Astrocyte (in vitro differentiated cells and primary cell): ENCODE measurements at regions not wholly inside any gene's neighbourhood (a gene's known extent, or its start where the extent isn't known, plus 50 kb on each side); places are given as distances from the start of the nearest gene placed in this dataset.

Experiments
- DNase-seq: peaks from one replicate; pipeline ENCODE4 v3.0.0-alpha.2; 2010; ENCODE audit warnings: low read depth
- FAIRE-seq: peaks from 2 replicates; lab custom pipeline; 2011; peaks lifted over from hg19 to GRCh38; lab: Jason Lieb, UNC
- H2AFZ ChIP-seq: 2 replicates; pipeline ENCODE4 v1.6.0; 2012; ENCODE audit warnings: low read depth, low read length, inconsistent platforms
- H3K27ac ChIP-seq: 2 replicates; pipeline ENCODE4 v1.5.1; 2011; ENCODE audit warnings: low read depth, low read length, inconsistent platforms
- H3K27me3 ChIP-seq: 2 replicates; pipeline ENCODE4 v1.6.0; 2011; ENCODE audit warnings: low read length, inconsistent platforms; ENCODE audit not compliant: insufficient read depth
- H3K36me3 ChIP-seq: 2 replicates; pipeline ENCODE4 v1.5.1; 2011; ENCODE audit warnings: low read length, inconsistent platforms; ENCODE audit not compliant: insufficient read depth
- H3K4me1 ChIP-seq: 2 replicates; pipeline ENCODE4 v1.5.1; 2011; ENCODE audit warnings: low read length, inconsistent platforms; ENCODE audit not compliant: insufficient read depth
- H3K4me2 ChIP-seq: 2 replicates; pipeline ENCODE4 v1.6.0; 2012; ENCODE audit warnings: low read length, inconsistent platforms
- H3K4me3 ChIP-seq: 2 replicates; pipeline ENCODE4 v1.5.1; 2011; ENCODE audit warnings: low read depth, mild to moderate bottlenecking, low read length, inconsistent platforms; ENCODE audit not compliant: insufficient read depth
- H3K79me2 ChIP-seq: 2 replicates; pipeline ENCODE4 v1.6.0; 2012; ENCODE audit warnings: mild to moderate bottlenecking, low read length, inconsistent platforms; ENCODE audit not compliant: insufficient read depth
- H3K9ac ChIP-seq: 2 replicates; pipeline ENCODE4 v1.6.0; 2012; ENCODE audit warnings: mild to moderate bottlenecking, low read length, inconsistent platforms
- H3K9me3 ChIP-seq: 2 replicates; pipeline ENCODE4 v1.5.1; 2012; ENCODE audit warnings: low read depth, mild to moderate bottlenecking, low read length, inconsistent platforms; ENCODE audit not compliant: insufficient read depth
- H4K20me1 ChIP-seq: 2 replicates; pipeline ENCODE4 v1.6.0; 2012; ENCODE audit warnings: low read length, inconsistent platforms; ENCODE audit not compliant: insufficient read depth
- H3K27ac Mint-ChIP-seq: one replicate; pipeline ENCODE4 v1.8.0; 2021; ENCODE audit warnings: mild to moderate bottlenecking, mixed read lengths; ENCODE audit not compliant: unreplicated experiment
- H3K27me3 Mint-ChIP-seq: one replicate; pipeline ENCODE4 v1.8.0; 2021; ENCODE audit warnings: low read depth, mixed read lengths; ENCODE audit not compliant: unreplicated experiment
- H3K36me3 Mint-ChIP-seq: one replicate; pipeline ENCODE4 v1.8.0; 2021; ENCODE audit warnings: low read depth, mixed read lengths; ENCODE audit not compliant: unreplicated experiment
- H3K4me1 Mint-ChIP-seq: one replicate; pipeline ENCODE4 v1.8.0; 2021; ENCODE audit warnings: low read depth, mixed read lengths; ENCODE audit not compliant: unreplicated experiment
- H3K4me3 Mint-ChIP-seq: one replicate; pipeline ENCODE4 v1.8.0; 2021; ENCODE audit warnings: mild to moderate bottlenecking, moderate library complexity, mixed read lengths; ENCODE audit not compliant: unreplicated experiment
- H3K9me3 Mint-ChIP-seq: one replicate; pipeline ENCODE4 v1.8.0; 2021; ENCODE audit warnings: mild to moderate bottlenecking, mixed read lengths; ENCODE audit not compliant: unreplicated experiment
- EZH2 ChIP-seq: IDR thresholded peaks from 2 replicates; pipeline ENCODE4 v1.6.1; 2012; ENCODE audit warnings: mild to moderate bottlenecking, low read length, inconsistent platforms; ENCODE audit not compliant: insufficient read depth
- TF ChIP-seq, protein P1 (sequence below): IDR thresholded peaks from 2 replicates; pipeline ENCODE4 v1.5.1; 2011; ENCODE audit warnings: low read depth, mild to moderate bottlenecking, inconsistent platforms, low read length, moderate library complexity; ENCODE audit not compliant: insufficient read depth

GRCh38 chr13:27011661-27012060 is 159.9 kb downstream of the USP12 start:
- Histone ChIP-seq H2AFZ (no peak overlapping the region), H3K79me2 (no peaks in the 10 kb centered on the region), H3K27ac (no peak overlapping the region), H3K4me1 (peaks cover 11% of the 10 kb centered on the region), H3K27me3 (peaks cover 13% of the 10 kb centered on the region), H3K4me3 (no peak overlapping the region), H4K20me1 (no peaks in the 10 kb centered on the region), H3K9ac (no peak overlapping the region), H3K9me3 (no peaks in the 10 kb centered on the region), H3K36me3 (no peaks in the 10 kb centered on the region), H3K4me2 (no peak overlapping the region)
- H3K27ac Mint-ChIP-seq, result no peak overlapping the region
- no peak overlapping the region for H3K4me3 Mint-ChIP-seq
- H3K36me3 Mint-ChIP-seq, result no peaks in the 10 kb centered on the region
- H3K9me3 Mint-ChIP-seq, result no peaks in the 10 kb centered on the region
- no peaks in the 10 kb centered on the region for H3K4me1 Mint-ChIP-seq
- FAIRE-seq (no peak), DNase-seq (no peak)
- H3K27me3 Mint-ChIP-seq, result peaks cover 11% of the 10 kb centered on the region
- TF ChIP-seq, protein P1, sequence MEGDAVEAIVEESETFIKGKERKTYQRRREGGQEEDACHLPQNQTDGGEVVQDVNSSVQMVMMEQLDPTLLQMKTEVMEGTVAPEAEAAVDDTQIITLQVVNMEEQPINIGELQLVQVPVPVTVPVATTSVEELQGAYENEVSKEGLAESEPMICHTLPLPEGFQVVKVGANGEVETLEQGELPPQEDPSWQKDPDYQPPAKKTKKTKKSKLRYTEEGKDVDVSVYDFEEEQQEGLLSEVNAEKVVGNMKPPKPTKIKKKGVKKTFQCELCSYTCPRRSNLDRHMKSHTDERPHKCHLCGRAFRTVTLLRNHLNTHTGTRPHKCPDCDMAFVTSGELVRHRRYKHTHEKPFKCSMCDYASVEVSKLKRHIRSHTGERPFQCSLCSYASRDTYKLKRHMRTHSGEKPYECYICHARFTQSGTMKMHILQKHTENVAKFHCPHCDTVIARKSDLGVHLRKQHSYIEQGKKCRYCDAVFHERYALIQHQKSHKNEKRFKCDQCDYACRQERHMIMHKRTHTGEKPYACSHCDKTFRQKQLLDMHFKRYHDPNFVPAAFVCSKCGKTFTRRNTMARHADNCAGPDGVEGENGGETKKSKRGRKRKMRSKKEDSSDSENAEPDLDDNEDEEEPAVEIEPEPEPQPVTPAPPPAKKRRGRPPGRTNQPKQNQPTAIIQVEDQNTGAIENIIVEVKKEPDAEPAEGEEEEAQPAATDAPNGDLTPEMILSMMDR, result no peak
- TF ChIP-seq EZH2, result no peak

DNA sequence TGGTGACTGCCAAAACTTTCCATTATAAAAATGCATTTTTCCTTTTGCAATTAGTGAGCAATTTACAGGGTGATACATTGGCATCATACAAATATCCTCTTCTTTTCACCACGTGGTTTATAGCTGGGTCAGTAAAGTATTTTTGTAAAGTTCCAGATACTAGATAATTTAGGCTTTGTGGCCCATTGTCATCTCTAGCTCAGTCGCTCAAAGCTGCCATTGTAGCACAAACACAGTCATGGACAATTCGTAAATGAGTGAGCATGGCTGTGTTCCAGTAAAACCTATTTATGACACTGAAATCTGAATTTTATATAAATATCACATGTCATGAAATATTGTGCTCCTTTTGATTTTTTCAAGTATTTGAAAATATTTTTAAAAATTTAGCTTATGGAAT is 162.9 kb downstream of the USP12 start:
- Histone ChIP-seq H2AFZ (no peak overlapping the region), H3K9me3 (no peaks in the 10 kb centered on the region), H3K79me2 (no peaks in the 10 kb centered on the region), H3K9ac (no peak overlapping the region), H3K4me2 (no peak overlapping the region), H3K4me1 (peaks cover 13% of the 10 kb centered on the region), H3K4me3 (no peak overlapping the region), H3K27me3 (peaks cover 19% of the 10 kb centered on the region), H3K36me3 (no peaks in the 10 kb centered on the region), H3K27ac (no peak overlapping the region), H4K20me1 (no peaks in the 10 kb centered on the region)
- no peak overlapping the region for H3K4me3 Mint-ChIP-seq
- H3K27me3 Mint-ChIP-seq, result peaks cover 32% of the 10 kb centered on the region
- no peaks in the 10 kb centered on the region for H3K4me1 Mint-ChIP-seq
- FAIRE-seq (no peak), DNase-seq (no peak)
- H3K36me3 Mint-ChIP-seq, result no peaks in the 10 kb centered on the region
- H3K9me3 Mint-ChIP-seq, result peaks cover 11% of the 10 kb centered on the region
- H3K27ac Mint-ChIP-seq, result no peak overlapping the region
- TF ChIP-seq, protein P1, result no peak

DNA sequence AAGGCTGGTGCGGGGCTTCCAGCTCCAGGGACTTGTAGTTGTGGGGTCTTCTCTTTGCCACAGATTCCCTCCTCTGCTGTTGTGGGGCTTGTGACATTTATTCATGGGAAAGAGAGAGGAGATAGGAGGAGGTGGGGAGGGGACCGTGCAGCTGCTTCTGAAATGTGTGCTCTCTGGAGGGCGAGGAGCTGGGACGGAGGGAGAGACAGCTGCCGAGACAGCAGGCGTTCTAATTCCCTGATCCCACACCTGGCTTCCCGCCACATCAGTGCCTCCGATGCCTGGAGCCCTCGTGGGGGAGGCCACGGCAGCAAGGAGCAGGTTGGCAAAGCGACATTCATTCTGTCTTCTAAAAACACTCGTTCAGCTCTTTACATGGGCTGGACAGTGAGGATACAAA is 164.4 kb downstream of the USP12 start:
- no peaks in the 10 kb centered on the region for H3K79me2 ChIP-seq
- H3K27ac ChIP-seq, result no peak overlapping the region
- FAIRE-seq (no peak), DNase-seq (no peak)
- no peak overlapping the region for H3K9ac ChIP-seq
- Mint-ChIP-seq H3K27me3 (peaks cover 37% of the 10 kb centered on the region), H3K4me1 (no peaks in the 10 kb centered on the region), H3K9me3 (peaks cover 17% of the 10 kb centered on the region), H3K27ac (no peak overlapping the region), H3K4me3 (no peak overlapping the region), H3K36me3 (no peaks in the 10 kb centered on the region)
- peak overlapping the region; percentile 75 for H2AFZ ChIP-seq
- peaks cover 4% of the 10 kb centered on the region for H3K4me1 ChIP-seq
- no peaks in the 10 kb centered on the region for H3K36me3 ChIP-seq
- H3K27me3 ChIP-seq, result peaks cover 19% of the 10 kb centered on the region
- TF ChIP-seq EZH2, result no peak
- TF ChIP-seq, protein P1, result no peak
- peak overlapping the region; percentile 89 for H3K4me2 ChIP-seq
- peak overlapping the region; percentile 50 for H3K4me3 ChIP-seq
- no peaks in the 10 kb centered on the region for H4K20me1 ChIP-seq
- H3K9me3 ChIP-seq, result no peaks in the 10 kb centered on the region
